OCI-LY7 (cell line): ENCODE measurements at regions not wholly inside any gene's neighbourhood (a gene's known extent, or its start where the extent isn't known, plus 50 kb on each side); places are given as distances from the start of the nearest gene placed in this dataset.

Experiments used
- EZH2phosphoT487 ChIP-seq: fragments of 200-600 bp; sonication (generic); IDR thresholded peaks from 2 replicates; pipeline ENCODE4 v1.6.1; 2018; ENCODE audit warnings: low read depth, borderline replicate concordance, mild to moderate bottlenecking, mixed run types, antibody characterized with exemption, low read length, moderate library complexity, mixed read lengths
- TF ChIP-seq, protein P1 (sequence below): fragments of 200-600 bp; sonication (generic); conservative IDR thresholded peaks from 2 replicates; pipeline ENCODE4 v1.5.1; 2014; ENCODE audit warnings: mild to moderate bottlenecking, antibody characterized with exemption, low read length, moderate library complexity, mixed read lengths

DNA sequence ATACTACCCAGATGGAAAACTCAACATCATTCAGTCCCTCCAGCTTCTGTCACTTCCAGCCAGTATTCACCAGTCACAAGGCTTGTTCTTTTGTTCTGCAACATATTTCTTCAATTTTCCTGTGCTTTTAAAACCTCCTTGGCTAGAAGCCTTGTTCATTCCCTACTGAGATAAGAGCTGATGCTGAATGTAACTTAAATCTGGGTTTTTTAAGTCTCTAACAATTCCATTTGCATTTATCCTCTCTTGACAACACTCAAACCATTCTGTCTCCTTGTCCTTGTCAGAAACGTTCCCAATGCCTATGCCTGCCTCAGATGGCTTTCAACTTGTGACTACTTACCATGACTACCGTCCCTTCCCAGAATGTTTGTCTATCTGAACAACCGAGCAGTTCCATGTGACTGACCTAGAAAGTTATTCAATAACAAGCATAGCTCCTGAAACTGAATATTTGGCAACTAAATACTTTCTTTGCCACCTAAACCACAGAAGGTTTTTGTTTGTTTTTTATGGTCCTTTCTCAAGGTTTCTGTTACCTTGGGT, 682.9 kb upstream of the GALNTL6 start:
- TF ChIP-seq, protein P1, sequence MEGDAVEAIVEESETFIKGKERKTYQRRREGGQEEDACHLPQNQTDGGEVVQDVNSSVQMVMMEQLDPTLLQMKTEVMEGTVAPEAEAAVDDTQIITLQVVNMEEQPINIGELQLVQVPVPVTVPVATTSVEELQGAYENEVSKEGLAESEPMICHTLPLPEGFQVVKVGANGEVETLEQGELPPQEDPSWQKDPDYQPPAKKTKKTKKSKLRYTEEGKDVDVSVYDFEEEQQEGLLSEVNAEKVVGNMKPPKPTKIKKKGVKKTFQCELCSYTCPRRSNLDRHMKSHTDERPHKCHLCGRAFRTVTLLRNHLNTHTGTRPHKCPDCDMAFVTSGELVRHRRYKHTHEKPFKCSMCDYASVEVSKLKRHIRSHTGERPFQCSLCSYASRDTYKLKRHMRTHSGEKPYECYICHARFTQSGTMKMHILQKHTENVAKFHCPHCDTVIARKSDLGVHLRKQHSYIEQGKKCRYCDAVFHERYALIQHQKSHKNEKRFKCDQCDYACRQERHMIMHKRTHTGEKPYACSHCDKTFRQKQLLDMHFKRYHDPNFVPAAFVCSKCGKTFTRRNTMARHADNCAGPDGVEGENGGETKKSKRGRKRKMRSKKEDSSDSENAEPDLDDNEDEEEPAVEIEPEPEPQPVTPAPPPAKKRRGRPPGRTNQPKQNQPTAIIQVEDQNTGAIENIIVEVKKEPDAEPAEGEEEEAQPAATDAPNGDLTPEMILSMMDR: no peak
- no peak for TF ChIP-seq EZH2phosphoT487
